Chondrocyte (in vitro differentiated cells): ENCODE measurements at regions not wholly inside any gene's neighbourhood (a gene's known extent, or its start where the extent isn't known, plus 50 kb on each side); places are given as distances from the start of the nearest gene placed in this dataset.

Experiments
- DNase-seq: peaks from one replicate; pipeline ENCODE4 v3.0.0; 2021; ENCODE audit warnings: mixed read lengths, low spot score
- H3K27ac Mint-ChIP-seq: one replicate; pipeline ENCODE4 v1.8.0; 2021; ENCODE audit warnings: mild to moderate bottlenecking, moderate library complexity, mixed read lengths; ENCODE audit not compliant: unreplicated experiment
- H3K27me3 Mint-ChIP-seq: 2 replicates; pipeline ENCODE4 v1.8.0; 2021; ENCODE audit warnings: low read depth, mixed read lengths
- H3K36me3 Mint-ChIP-seq: 2 replicates; pipeline ENCODE4 v1.8.0; 2021; ENCODE audit warnings: low read depth, mixed read lengths
- H3K4me1 Mint-ChIP-seq: 2 replicates; pipeline ENCODE4 v1.8.0; 2021; ENCODE audit warnings: low read depth, mild to moderate bottlenecking, mixed read lengths
- H3K4me3 Mint-ChIP-seq: one replicate; pipeline ENCODE4 v1.8.0; 2021; ENCODE audit warnings: mild to moderate bottlenecking, moderate library complexity, mixed read lengths; ENCODE audit not compliant: unreplicated experiment
- H3K9me3 Mint-ChIP-seq: 2 replicates; pipeline ENCODE4 v1.8.0; 2021; ENCODE audit warnings: low read depth, mixed read lengths
- TF ChIP-seq, protein P1 (sequence below): fragments of 200-600 bp; sonication (generic); IDR thresholded peaks from 2 replicates; pipeline ENCODE4 v1.5.0; 2021; ENCODE audit warnings: antibody characterized with exemption, mild to moderate bottlenecking, moderate library complexity

DNA sequence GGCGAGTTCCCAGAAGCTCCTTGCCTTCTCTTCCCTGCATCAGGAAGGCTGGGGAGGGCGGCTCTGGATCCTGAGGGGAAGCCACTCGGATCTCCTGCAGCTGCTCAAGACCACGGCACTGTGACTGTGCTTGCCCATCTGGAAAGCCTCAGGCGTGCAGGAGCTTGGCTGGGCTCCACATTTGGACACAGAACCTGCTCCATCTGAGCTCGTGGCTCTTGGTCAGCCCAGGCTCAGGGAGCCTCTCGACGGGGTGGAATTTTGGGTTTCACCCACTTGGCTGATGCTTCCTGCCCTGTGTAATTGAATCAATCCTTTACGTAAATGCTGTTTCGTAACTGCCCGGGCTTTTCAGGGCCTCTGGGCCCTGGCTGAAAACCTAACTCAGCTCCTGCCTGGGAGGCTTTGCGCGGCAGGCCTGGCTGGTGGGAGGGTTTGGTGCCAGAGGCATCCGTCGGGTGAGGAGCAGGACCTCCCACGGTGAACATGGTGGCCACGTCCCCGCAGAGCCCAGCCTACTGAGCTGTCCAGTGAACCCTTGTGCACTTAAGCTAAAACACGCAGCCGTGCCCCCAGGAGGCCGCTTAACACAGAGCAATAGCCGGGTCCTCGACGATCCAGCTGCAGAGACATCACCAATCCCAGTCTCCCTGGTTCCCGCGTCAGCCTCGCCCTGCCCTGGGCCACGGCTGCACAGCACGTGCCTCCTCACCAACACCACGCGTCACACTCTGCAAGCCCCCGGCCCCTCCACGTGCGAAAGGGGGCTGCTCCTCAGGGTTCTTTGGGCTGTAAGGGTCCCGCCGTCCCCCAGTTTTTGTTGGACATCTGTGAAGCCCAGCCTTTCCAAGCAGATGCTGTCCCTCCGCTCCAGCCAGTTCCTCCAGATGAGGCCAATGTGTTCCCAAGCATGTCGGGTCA lies 241.0 kb downstream of the DLL1 start:
- TF ChIP-seq, protein P1, sequence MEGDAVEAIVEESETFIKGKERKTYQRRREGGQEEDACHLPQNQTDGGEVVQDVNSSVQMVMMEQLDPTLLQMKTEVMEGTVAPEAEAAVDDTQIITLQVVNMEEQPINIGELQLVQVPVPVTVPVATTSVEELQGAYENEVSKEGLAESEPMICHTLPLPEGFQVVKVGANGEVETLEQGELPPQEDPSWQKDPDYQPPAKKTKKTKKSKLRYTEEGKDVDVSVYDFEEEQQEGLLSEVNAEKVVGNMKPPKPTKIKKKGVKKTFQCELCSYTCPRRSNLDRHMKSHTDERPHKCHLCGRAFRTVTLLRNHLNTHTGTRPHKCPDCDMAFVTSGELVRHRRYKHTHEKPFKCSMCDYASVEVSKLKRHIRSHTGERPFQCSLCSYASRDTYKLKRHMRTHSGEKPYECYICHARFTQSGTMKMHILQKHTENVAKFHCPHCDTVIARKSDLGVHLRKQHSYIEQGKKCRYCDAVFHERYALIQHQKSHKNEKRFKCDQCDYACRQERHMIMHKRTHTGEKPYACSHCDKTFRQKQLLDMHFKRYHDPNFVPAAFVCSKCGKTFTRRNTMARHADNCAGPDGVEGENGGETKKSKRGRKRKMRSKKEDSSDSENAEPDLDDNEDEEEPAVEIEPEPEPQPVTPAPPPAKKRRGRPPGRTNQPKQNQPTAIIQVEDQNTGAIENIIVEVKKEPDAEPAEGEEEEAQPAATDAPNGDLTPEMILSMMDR: no peak
- DNase-seq: peak; percentile 80
- H3K36me3 Mint-ChIP-seq: no peaks in the 10 kb centered on the region
- H3K4me1 Mint-ChIP-seq: no peaks in the 10 kb centered on the region
- H3K9me3 Mint-ChIP-seq: no peaks in the 10 kb centered on the region
- peaks cover 4% of the 10 kb centered on the region for H3K27me3 Mint-ChIP-seq
- H3K4me3 Mint-ChIP-seq: no peak overlapping the region
- no peak overlapping the region for H3K27ac Mint-ChIP-seq

DNA sequence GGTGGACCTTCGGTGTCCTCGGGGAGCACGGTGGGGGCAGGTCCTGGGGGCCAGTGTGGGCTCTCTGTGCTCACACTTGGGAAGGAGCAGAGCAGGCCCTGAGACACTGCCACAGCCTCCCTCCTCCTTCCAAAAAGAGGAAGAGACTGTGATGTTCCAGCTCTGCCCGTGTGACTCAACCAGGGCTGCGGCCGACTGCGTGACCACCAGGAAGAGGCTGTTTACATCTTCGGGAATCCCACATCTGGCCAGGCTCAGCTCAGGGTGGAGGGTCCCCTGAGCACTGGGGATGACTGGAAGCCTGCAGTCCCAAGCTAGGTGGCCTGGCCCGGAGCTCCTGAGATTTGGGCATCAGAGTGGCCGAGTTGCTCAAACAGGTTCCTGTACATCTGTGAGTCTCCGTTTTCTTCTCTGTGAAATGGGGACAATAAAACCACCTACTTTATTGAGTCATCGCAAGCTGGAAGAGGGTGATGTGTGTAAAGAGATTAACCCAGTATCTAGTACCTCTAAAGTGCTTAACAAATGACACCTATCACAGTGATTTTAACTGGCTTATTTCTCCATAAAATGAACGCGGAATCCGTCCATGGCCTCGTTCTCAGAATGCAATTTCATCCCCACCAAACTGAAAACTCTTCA lies 242.1 kb downstream of the DLL1 start:
- Mint-ChIP-seq H3K9me3 (no peaks in the 10 kb centered on the region), H3K36me3 (no peaks in the 10 kb centered on the region), H3K4me3 (no peak overlapping the region), H3K27me3 (peaks cover 4% of the 10 kb centered on the region), H3K4me1 (no peaks in the 10 kb centered on the region), H3K27ac (no peak overlapping the region)
- DNase-seq: peak; percentile 59
- TF ChIP-seq, protein P1: no peak

DNA sequence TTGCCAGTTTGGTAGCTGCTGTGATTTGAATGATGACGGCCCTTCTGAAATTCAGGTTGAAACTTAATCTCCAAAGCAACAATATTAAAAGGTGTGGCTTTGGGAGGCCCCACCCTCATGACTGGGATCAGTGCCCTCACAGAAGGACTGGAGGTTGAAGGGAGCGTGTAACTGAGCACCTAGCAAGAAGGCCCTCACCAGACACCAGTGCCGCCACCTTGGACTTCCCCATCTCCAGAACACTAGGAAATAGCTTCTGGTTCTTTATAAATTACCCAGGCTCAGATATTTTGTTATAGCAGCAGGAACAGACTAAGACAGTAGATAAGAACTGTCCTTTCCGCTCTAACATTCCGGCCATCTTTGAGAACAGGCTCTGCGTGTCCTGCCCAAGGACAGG lies 243.1 kb downstream of the DLL1 start:
- H3K27ac Mint-ChIP-seq: no peak overlapping the region
- TF ChIP-seq, protein P1: no peak
- peak; percentile 36 for DNase-seq
- no peaks in the 10 kb centered on the region for H3K4me1 Mint-ChIP-seq
- H3K27me3 Mint-ChIP-seq: peaks cover 4% of the 10 kb centered on the region
- H3K9me3 Mint-ChIP-seq: no peaks in the 10 kb centered on the region
- no peak overlapping the region for H3K4me3 Mint-ChIP-seq
- no peaks in the 10 kb centered on the region for H3K36me3 Mint-ChIP-seq

DNA sequence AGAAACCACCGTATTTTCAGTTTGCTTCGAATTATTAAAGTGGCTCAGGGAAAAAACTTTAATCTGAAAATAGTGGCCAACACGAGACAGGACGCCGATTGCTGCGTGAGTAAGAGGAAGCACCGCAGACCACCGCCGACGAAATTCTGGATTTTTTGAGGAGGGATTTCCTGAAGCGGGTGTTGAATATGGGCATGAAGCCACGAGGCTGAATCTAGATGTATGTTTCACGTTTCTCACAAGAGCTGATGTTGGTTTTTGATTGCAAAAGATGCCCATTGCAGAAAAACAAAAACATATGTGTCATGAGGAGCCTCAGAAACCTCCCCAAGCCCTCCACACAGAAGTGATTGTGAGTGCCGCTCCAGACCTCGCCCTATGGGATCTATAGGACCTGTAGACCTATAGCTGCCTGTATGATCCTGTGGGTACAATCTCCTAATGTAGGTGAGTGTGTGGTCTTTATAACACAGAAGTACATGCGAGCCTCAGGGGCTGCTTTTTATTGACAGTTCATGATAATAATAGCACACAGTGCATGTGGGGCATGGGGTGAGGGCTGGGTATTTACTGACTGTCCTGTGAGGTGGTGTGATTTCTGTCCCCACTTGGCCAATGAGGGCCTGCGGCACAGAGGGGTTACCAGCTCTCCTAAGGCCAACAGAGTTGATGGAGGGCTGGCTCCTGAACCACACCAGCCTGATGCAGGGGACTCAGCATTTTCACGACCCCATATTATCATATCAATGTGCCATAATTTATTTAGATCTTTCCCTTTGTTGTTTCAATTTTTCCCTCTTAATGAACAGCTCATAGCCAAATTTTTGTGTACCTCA lies 243.9 kb downstream of the DLL1 start:
- H3K9me3 Mint-ChIP-seq: no peaks in the 10 kb centered on the region
- no peaks in the 10 kb centered on the region for H3K36me3 Mint-ChIP-seq
- H3K4me1 Mint-ChIP-seq: no peaks in the 10 kb centered on the region
- H3K27me3 Mint-ChIP-seq: peaks cover 4% of the 10 kb centered on the region
- no peak overlapping the region for H3K27ac Mint-ChIP-seq
- no peak overlapping the region for H3K4me3 Mint-ChIP-seq
- DNase-seq: peak; percentile 32
- TF ChIP-seq, protein P1: no peak
